NT2/D1 (cell line): ENCODE measurements at regions not wholly inside any gene's neighbourhood (a gene's known extent, or its start where the extent isn't known, plus 50 kb on each side); places are given as distances from the start of the nearest gene placed in this dataset.

ENCODE experiments used
- YY1 ChIP-seq: IDR thresholded peaks from 2 replicates; pipeline ENCODE4 v1.6.1; 2011; ENCODE audit not compliant: insufficient read length, insufficient read depth
- ZNF274 ChIP-seq: IDR thresholded peaks from 2 replicates; pipeline ENCODE4 v1.6.1; 2011; ENCODE audit warnings: mild to moderate bottlenecking, low read depth, low read length

GRCh38 chr6:22883061-22883717, 313.8 kb downstream of the HDGFL1 start:
- TF ChIP-seq YY1 (no peak), ZNF274 (no peak)
